Tibial nerve (tissue), 4 donors: ENCODE measurements at regions not wholly inside any gene's neighbourhood (a gene's known extent, or its start where the extent isn't known, plus 50 kb on each side); places are given as distances from the start of the nearest gene placed in this dataset.
"Not testable (repeated sequence)": the region's sequence is repeated elsewhere in the genome, so short reads cannot be mapped to it uniquely, and the experiment has no call there.

Experiments
- DNase-seq, 2 donors: peaks; one replicate each; pipeline ENCODE4 v3.0.0-alpha.2; 2019; ENCODE audit warnings: low spot score in 2 of 2
- H3K27ac ChIP-seq, 4 donors: fragments of 200-600 bp; sonication (generic) in 3 of 4; one replicate each; pipeline ENCODE4 v1.5.1; 2017 to 2019; ENCODE audit warnings: mild to moderate bottlenecking in 1 of 4
- H3K27me3 ChIP-seq, 2 donors: fragments of 200-600 bp; sonication (generic) in 1 of 2; one replicate each; pipeline versions ENCODE4 v1.5.1 to v1.6.0; 2017 to 2019
- H3K36me3 ChIP-seq, 3 donors: fragments of 200-600 bp; sonication (generic); one replicate each; pipeline ENCODE4 v1.5.1; 2018 to 2019
- H3K4me1 ChIP-seq, 4 donors: fragments of 200-600 bp; sonication (generic) in 3 of 4; one replicate each; pipeline ENCODE4 v1.5.1; 2017 to 2019
- H3K4me3 ChIP-seq, 4 donors: fragments of 200-600 bp; sonication (generic) in 3 of 4; one replicate each; pipeline ENCODE4 v1.5.1; 2017 to 2019; ENCODE audit warnings: mild to moderate bottlenecking in 1 of 4, moderate library complexity in 1 of 4
- H3K9me3 ChIP-seq, 4 donors: fragments of 200-600 bp; sonication (generic) in 3 of 4; one replicate each; pipeline ENCODE4 v1.5.1; 2017 to 2019
- EP300 ChIP-seq, 2 donors: sonication (generic); formaldehyde crosslinking; IDR thresholded peaks; one replicate each; pipeline ENCODE4 v1.6.1; 2017; ENCODE audit warnings: antibody characterized with exemption in 2 of 2, mild to moderate bottlenecking in 1 of 2
- POLR2A ChIP-seq, 2 donors: fragments of 450-650 bp; IDR thresholded peaks; one replicate each; pipeline ENCODE4 v1.6.1; 2017; ENCODE audit warnings: antibody characterized with exemption in 2 of 2, mild to moderate bottlenecking in 2 of 2, moderate library complexity in 2 of 2
- WGBS, 2 donors: methylation state at CpG; one replicate each; pipeline ENCODE4 v1.1.5; 2018; 5-methylcytosine and 5-hydroxymethylcytosine counted together
- TF ChIP-seq, protein P1 (sequence below), 5 experiments: fragments of 200-600 bp in 3 of 5; fragments of 450-650 bp in 2 of 5; sonication (generic) in 3 of 5; IDR thresholded peaks; one replicate each; pipeline ENCODE4 v1.5.1; 2016 to 2019; ENCODE audit warnings: antibody characterized with exemption in 5 of 5, mild to moderate bottlenecking in 3 of 5, moderate library complexity in 2 of 5

GRCh38 chrX:1853916-1854315, 239.1 kb downstream of the ASMT start:
- no peaks in the 10 kb centered on the region for H3K36me3 ChIP-seq
- no peak overlapping the region for H3K4me3 ChIP-seq
- 92% methylated on average over 3 of the region's 3 CpGs for WGBS, 2 donors
- peaks cover 0 to 20% (median 0%) of the 10 kb centered on the region in 4 donors for H3K9me3 ChIP-seq
- no peak overlapping the region for H3K27ac ChIP-seq
- no peaks in the 10 kb centered on the region for H3K4me1 ChIP-seq
- H3K27me3 ChIP-seq = no peaks in the 10 kb centered on the region
- no peak for TF ChIP-seq POLR2A (IDR thresholded peaks at IDR 0.05)
- no peak for TF ChIP-seq EP300 (IDR thresholded peaks at IDR 0.05)
- TF ChIP-seq, protein P1, sequence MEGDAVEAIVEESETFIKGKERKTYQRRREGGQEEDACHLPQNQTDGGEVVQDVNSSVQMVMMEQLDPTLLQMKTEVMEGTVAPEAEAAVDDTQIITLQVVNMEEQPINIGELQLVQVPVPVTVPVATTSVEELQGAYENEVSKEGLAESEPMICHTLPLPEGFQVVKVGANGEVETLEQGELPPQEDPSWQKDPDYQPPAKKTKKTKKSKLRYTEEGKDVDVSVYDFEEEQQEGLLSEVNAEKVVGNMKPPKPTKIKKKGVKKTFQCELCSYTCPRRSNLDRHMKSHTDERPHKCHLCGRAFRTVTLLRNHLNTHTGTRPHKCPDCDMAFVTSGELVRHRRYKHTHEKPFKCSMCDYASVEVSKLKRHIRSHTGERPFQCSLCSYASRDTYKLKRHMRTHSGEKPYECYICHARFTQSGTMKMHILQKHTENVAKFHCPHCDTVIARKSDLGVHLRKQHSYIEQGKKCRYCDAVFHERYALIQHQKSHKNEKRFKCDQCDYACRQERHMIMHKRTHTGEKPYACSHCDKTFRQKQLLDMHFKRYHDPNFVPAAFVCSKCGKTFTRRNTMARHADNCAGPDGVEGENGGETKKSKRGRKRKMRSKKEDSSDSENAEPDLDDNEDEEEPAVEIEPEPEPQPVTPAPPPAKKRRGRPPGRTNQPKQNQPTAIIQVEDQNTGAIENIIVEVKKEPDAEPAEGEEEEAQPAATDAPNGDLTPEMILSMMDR (IDR thresholded peaks at IDR 0.05) = no peak
- no peak for DNase-seq

DNA sequence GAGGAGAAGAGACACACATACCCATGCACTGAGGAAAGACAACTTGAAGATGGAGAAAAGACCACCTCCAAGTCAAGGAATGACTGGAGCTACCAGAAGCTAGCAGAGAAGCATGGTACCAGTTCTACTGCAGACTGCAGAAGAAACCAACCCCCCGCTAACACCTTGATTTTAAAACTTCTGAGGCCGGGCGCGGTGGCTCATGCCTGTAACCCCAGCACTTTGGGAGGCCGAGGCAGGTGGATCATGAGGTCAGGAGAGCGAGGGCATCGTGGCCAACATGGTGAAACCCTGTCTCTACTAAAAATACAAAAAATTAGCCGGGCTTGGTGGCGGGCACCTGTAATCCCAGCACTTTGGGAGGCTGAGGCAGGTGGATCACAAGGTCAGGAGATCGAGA, 240.0 kb downstream of the ASMT start:
- not testable (repeated sequence) for H3K27me3 ChIP-seq, H3K36me3 ChIP-seq, H3K4me1 ChIP-seq, H3K4me3 ChIP-seq, DNase-seq, H3K27ac ChIP-seq
- 90 to 94% methylated on average over 10 of the region's 10 CpGs for WGBS, 2 donors
- peaks cover 0 to 22% (median 0%) of the 10 kb centered on the region in 4 donors for H3K9me3 ChIP-seq

- 92 to 96% methylated on average over 5 of the region's 5 CpGs for WGBS, 2 donors
- DNase-seq, H3K4me1 ChIP-seq: not testable (repeated sequence)
Observed at GRCh38 chrX:1859266-1859665, 244.4 kb downstream of the ASMT start.

GRCh38 chrX:1860936-1861594, 246.2 kb downstream of the ASMT start:
- Histone ChIP-seq H3K27me3 (no peaks in the 10 kb centered on the region), H3K36me3 (no peaks in the 10 kb centered on the region), H3K4me3 (no peak overlapping the region), H3K27ac (no peak overlapping the region), H3K9me3 (peaks cover 0 to 37% (median 0%) of the 10 kb centered on the region in 4 donors), H3K4me1 (no peaks in the 10 kb centered on the region)
- 61 to 64% methylated on average over 18 of the region's 18 CpGs for WGBS, 2 donors
- TF ChIP-seq POLR2A (IDR thresholded peaks at IDR 0.05) (no peak), EP300 (IDR thresholded peaks at IDR 0.05) (no peak)
- TF ChIP-seq, protein P1 (IDR thresholded peaks at IDR 0.05) = no peak
- DNase-seq = no peak

More at GRCh38 chrX:1859266-1859665, 244.4 kb downstream of the ASMT start:
- not testable (repeated sequence) for H3K27ac ChIP-seq, H3K27me3 ChIP-seq, H3K4me3 ChIP-seq, H3K36me3 ChIP-seq
- peaks cover 0 to 42% (median 0%) of the 10 kb centered on the region in 4 donors for H3K9me3 ChIP-seq

- WGBS, 2 donors = 94 to 100% methylated on average over 2 of the region's 2 CpGs
Observed at GRCh38 chrX:1863995-1864394, 249.1 kb downstream of the ASMT start.

GRCh38 chrX:1870421-1870820, 255.6 kb downstream of the ASMT start:
- no peak for TF ChIP-seq EP300 (IDR thresholded peaks at IDR 0.05)
- TF ChIP-seq, protein P1 (IDR thresholded peaks at IDR 0.05) = no peak
- TF ChIP-seq POLR2A (IDR thresholded peaks at IDR 0.05) = no peak
- H3K27me3 ChIP-seq = no peaks in the 10 kb centered on the region
- H3K27ac ChIP-seq = no peak overlapping the region
- H3K9me3 ChIP-seq = peaks cover 0 to 26% (median 0%) of the 10 kb centered on the region in 4 donors
- no peak for DNase-seq
- H3K36me3 ChIP-seq = no peaks in the 10 kb centered on the region
- WGBS, 2 donors = 36 to 39% methylated on average over 4 of the region's 4 CpGs
- no peak overlapping the region for H3K4me3 ChIP-seq
- H3K4me1 ChIP-seq = no peaks in the 10 kb centered on the region

More at GRCh38 chrX:1863995-1864394, 249.1 kb downstream of the ASMT start:
- peaks cover 0 to 27% (median 0%) of the 10 kb centered on the region in 4 donors for H3K9me3 ChIP-seq
- not testable (repeated sequence) for H3K4me3 ChIP-seq, H3K4me1 ChIP-seq, DNase-seq, H3K36me3 ChIP-seq, H3K27me3 ChIP-seq, H3K27ac ChIP-seq

DNA sequence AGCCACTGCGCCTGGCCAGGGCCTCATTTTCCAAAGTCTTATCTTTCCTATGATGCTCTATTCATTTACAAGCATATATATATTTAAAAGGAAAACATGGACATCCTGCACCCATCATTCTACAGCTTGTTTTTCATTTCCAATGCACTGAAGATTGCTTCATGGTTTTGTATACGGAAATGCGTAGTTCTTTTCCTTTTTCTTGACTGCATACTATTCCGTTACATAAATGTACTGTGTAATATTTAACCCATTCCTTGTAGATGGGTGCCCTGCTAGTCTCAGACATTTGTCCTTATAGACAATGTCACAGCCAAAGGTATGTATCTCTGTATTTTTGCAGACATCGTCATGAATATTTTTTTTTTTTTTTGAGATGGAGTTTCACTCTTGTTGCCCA, 257.0 kb downstream of the ASMT start:
- Histone ChIP-seq H3K27me3 (no peaks in the 10 kb centered on the region), H3K4me3 (no peak overlapping the region), H3K27ac (no peak overlapping the region), H3K36me3 (no peaks in the 10 kb centered on the region), H3K4me1 (no peaks in the 10 kb centered on the region), H3K9me3 (peaks cover 0 to 33% (median 0%) of the 10 kb centered on the region in 4 donors)
- WGBS, 2 donors = 94 to 95% methylated on average over 5 of the region's 5 CpGs
- TF ChIP-seq EP300 (IDR thresholded peaks at IDR 0.05) = no peak
- no peak for TF ChIP-seq POLR2A (IDR thresholded peaks at IDR 0.05)
- TF ChIP-seq, protein P1 (IDR thresholded peaks at IDR 0.05) = no peak
- no peak for DNase-seq
